ENCODE measurements at regions not wholly inside any gene's neighbourhood (a gene's known extent, or its start where the extent isn't known, plus 50 kb on each side); places are given as distances from the start of the nearest gene placed in this dataset.

- Histone ChIP-seq H3K4me3 (no peak overlapping the region), H3K4me1 (peaks cover 7% of the 10 kb centered on the region), H3K27ac (no peak overlapping the region), H3K27me3 (no peaks in the 10 kb centered on the region), H3K36me3 (no peaks in the 10 kb centered on the region), H3K79me2 (ENCODE audit: low read depth) (no peaks in the 10 kb centered on the region), H3F3A (ENCODE audit: low read depth) (peaks cover 3% of the 10 kb centered on the region), H2AFZ (replicated peaks) (no peak overlapping the region), H3K4me2 (no peak overlapping the region), H3K9ac (no peak overlapping the region), H3K9me3 (ENCODE audit: low read depth) (no peaks in the 10 kb centered on the region), H4K20me1 (ENCODE audit: low read depth) (peaks cover under 1% of the 10 kb centered on the region)
- no peaks in the 10 kb centered on the region for H3K36me3 Mint-ChIP-seq
- peaks cover 14% of the 10 kb centered on the region for H3K4me1 Mint-ChIP-seq
- H3K27ac Mint-ChIP-seq: no peak overlapping the region
- H3K4me3 Mint-ChIP-seq: no peak overlapping the region
- DNase-seq (ENCODE audit: low spot score): no peak
- TF ChIP-seq CTCF (IDR thresholded peaks at IDR 0.05) (no peak), EZH2 (IDR thresholded peaks at IDR 0.05) (no peak), EZH2phosphoT487 (IDR thresholded peaks at IDR 0.05) (no peak)
- H3K9me3 Mint-ChIP-seq: no peaks in the 10 kb centered on the region
- peaks cover 6% of the 10 kb centered on the region for H3K27me3 Mint-ChIP-seq (ENCODE audit: insufficient read depth, low read depth)
Observed at GRCh38 chr18:46289463-46289862, 185.3 kb downstream of the HAUS1 start.

GRCh38 chr18:46289931-46290330, 185.7 kb downstream of the HAUS1 start:
- peaks cover 6% of the 10 kb centered on the region for H3K27me3 Mint-ChIP-seq (ENCODE audit: insufficient read depth, low read depth)
- no peaks in the 10 kb centered on the region for H3K79me2 ChIP-seq (ENCODE audit: low read depth)
- H3K36me3 ChIP-seq: no peaks in the 10 kb centered on the region
- no peak overlapping the region for H3K9ac ChIP-seq
- H3K9me3 Mint-ChIP-seq: no peaks in the 10 kb centered on the region
- H3F3A ChIP-seq (ENCODE audit: low read depth): no peaks in the 10 kb centered on the region
- H3K4me1 ChIP-seq: peaks cover 4% of the 10 kb centered on the region
- H3K4me3 ChIP-seq: no peak overlapping the region
- H3K4me1 Mint-ChIP-seq: peaks cover 17% of the 10 kb centered on the region
- H3K27ac ChIP-seq: no peak overlapping the region
- no peaks in the 10 kb centered on the region for H3K36me3 Mint-ChIP-seq
- H2AFZ ChIP-seq (replicated peaks): no peak overlapping the region
- H4K20me1 ChIP-seq (ENCODE audit: low read depth): no peaks in the 10 kb centered on the region
- H3K27me3 ChIP-seq: no peaks in the 10 kb centered on the region
- H3K9me3 ChIP-seq (ENCODE audit: low read depth): no peaks in the 10 kb centered on the region
- TF ChIP-seq EZH2 (IDR thresholded peaks at IDR 0.05) (no peak), CTCF (IDR thresholded peaks at IDR 0.05) (no peak), EZH2phosphoT487 (IDR thresholded peaks at IDR 0.05) (no peak)
- no peak overlapping the region for H3K4me3 Mint-ChIP-seq
- no peak for DNase-seq (ENCODE audit: low spot score)
- no peak overlapping the region for H3K4me2 ChIP-seq
- H3K27ac Mint-ChIP-seq: no peak overlapping the region

GRCh38 chr18:46290440-46291020, 186.3 kb downstream of the HAUS1 start:
- Histone ChIP-seq H3K9ac (no peak overlapping the region), H3K27ac (no peak overlapping the region), H3K27me3 (no peaks in the 10 kb centered on the region), H3K79me2 (ENCODE audit: low read depth) (no peaks in the 10 kb centered on the region), H3K4me1 (peaks cover 4% of the 10 kb centered on the region), H3K9me3 (ENCODE audit: low read depth) (no peaks in the 10 kb centered on the region), H2AFZ (replicated peaks) (no peak overlapping the region), H3K4me3 (no peak overlapping the region), H4K20me1 (ENCODE audit: low read depth) (no peaks in the 10 kb centered on the region), H3K4me2 (no peak overlapping the region), H3F3A (ENCODE audit: low read depth) (no peaks in the 10 kb centered on the region), H3K36me3 (no peaks in the 10 kb centered on the region)
- Mint-ChIP-seq H3K27me3 (ENCODE audit: insufficient read depth, low read depth) (peaks cover 6% of the 10 kb centered on the region), H3K4me3 (no peak overlapping the region), H3K4me1 (peaks cover 23% of the 10 kb centered on the region), H3K36me3 (no peaks in the 10 kb centered on the region), H3K9me3 (no peaks in the 10 kb centered on the region), H3K27ac (no peak overlapping the region)
- no peak for DNase-seq (ENCODE audit: low spot score)
- no peak for TF ChIP-seq CTCF (IDR thresholded peaks at IDR 0.05)
- no peak for TF ChIP-seq EZH2 (IDR thresholded peaks at IDR 0.05)
- no peak for TF ChIP-seq EZH2phosphoT487 (IDR thresholded peaks at IDR 0.05)
